Activated CD4-positive, alpha-beta T cell treated with anti-CD3 and anti-CD28 coated beads, Interleukin-2, amount 50 U/mL, for 16 hours (primary cell): ENCODE measurements at regions not wholly inside any gene's neighbourhood (a gene's known extent, or its start where the extent isn't known, plus 50 kb on each side); places are given as distances from the start of the nearest gene placed in this dataset.

Experiments used
- DNase-seq: peaks from one replicate; pipeline ENCODE4 v3.0.0-alpha.2; 2020

GRCh38 chr14:82190742-82191141 is 657.1 kb upstream of the SEL1L start:
- no peak for DNase-seq

GRCh38 chr14:82192387-82192786 is 658.7 kb upstream of the SEL1L start:
- no peak for DNase-seq

- DNase-seq, result no peak
Measured at GRCh38 chr14:82223276-82223675, 689.6 kb upstream of the SEL1L start.

GRCh38 chr14:82224610-82225009 is 691.0 kb upstream of the SEL1L start:
- no peak for DNase-seq

GRCh38 chr14:82230748-82231147 is 697.1 kb upstream of the SEL1L start:
- no peak for DNase-seq

- DNase-seq, result no peak
Measured at GRCh38 chr14:82238649-82239048, 705.0 kb upstream of the SEL1L start.

- no peak for DNase-seq
Measured at GRCh38 chr14:82239223-82239622, 705.6 kb upstream of the SEL1L start.

- DNase-seq, result no peak
Measured at GRCh38 chr14:82244791-82245190, 711.1 kb upstream of the SEL1L start.

GRCh38 chr14:82251494-82251893 is 717.8 kb upstream of the SEL1L start:
- no peak for DNase-seq

GRCh38 chr14:82270286-82270685 is 736.6 kb upstream of the SEL1L start:
- DNase-seq, result no peak

- no peak for DNase-seq
Measured at GRCh38 chr14:82298811-82299210, 765.2 kb upstream of the SEL1L start.

- no peak for DNase-seq
Measured at GRCh38 chr14:82309199-82309598, 775.5 kb upstream of the SEL1L start.

GRCh38 chr14:82313889-82314288 is 780.2 kb upstream of the SEL1L start:
- no peak for DNase-seq

GRCh38 chr14:82328442-82328841 is 794.8 kb upstream of the SEL1L start:
- no peak for DNase-seq

GRCh38 chr14:82341261-82341810 is 807.7 kb upstream of the SEL1L start:
- no peak for DNase-seq

GRCh38 chr14:82342596-82342995 is 808.9 kb upstream of the SEL1L start:
- DNase-seq, result no peak

- DNase-seq, result no peak
Measured at GRCh38 chr14:82345184-82345583, 811.5 kb upstream of the SEL1L start.

GRCh38 chr14:82354126-82354525 is 820.5 kb upstream of the SEL1L start:
- DNase-seq, result no peak

GRCh38 chr14:82359201-82359600 is 825.5 kb upstream of the SEL1L start:
- no peak for DNase-seq

- no peak for DNase-seq
Measured at GRCh38 chr14:82362452-82362851, 828.8 kb upstream of the SEL1L start.

- DNase-seq, result no peak
Measured at GRCh38 chr14:82365471-82365870, 831.8 kb upstream of the SEL1L start.

- no peak for DNase-seq
Measured at GRCh38 chr14:82366803-82367202, 833.1 kb upstream of the SEL1L start.

GRCh38 chr14:82379291-82379690 is 845.6 kb upstream of the SEL1L start:
- DNase-seq, result no peak

- DNase-seq, result no peak
Measured at GRCh38 chr14:82385048-82385447, 851.4 kb upstream of the SEL1L start.

- no peak for DNase-seq
Measured at GRCh38 chr14:82387699-82388098, 854.0 kb upstream of the SEL1L start.

- no peak for DNase-seq
Measured at GRCh38 chr14:82388488-82388887, 854.8 kb upstream of the SEL1L start.
